HCT116 (cell line): ENCODE measurements at regions not wholly inside any gene's neighbourhood (a gene's known extent, or its start where the extent isn't known, plus 50 kb on each side); places are given as distances from the start of the nearest gene placed in this dataset.

ENCODE experiments used
- ATAC-seq: fragments of 200-7000 bp; cut with Tn5 transposase; 2 replicates; pipeline ENCODE4 v1.9.1; 2020; ENCODE audit warnings: mild to moderate bottlenecking, moderate library complexity
- BruUV-seq: library from RNA; stranded (reverse); fragments of 400-500 nt; replicated peaks from 2 replicates; lab custom pipeline; 2021; lab: Mats Ljungman, UMichigan
- CTCF ChIA-PET: fragments of 300-600 bp; sonication (Branson Sonifier 250); formaldehyde crosslinking; loops from one replicate; lab custom pipeline; 2021; ENCODE audit warnings: antibody characterized with exemption; lab: Charles Lee
- POLR2A ChIA-PET: fragments of 300-600, 350-600 bp; sonication (Branson Sonifier 250); formaldehyde crosslinking; loops from one replicate; lab custom pipeline; 2021; ENCODE audit warnings: antibody characterized with exemption; lab: Charles Lee
- RAD21 ChIA-PET, 2 experiments: fragments of 300-600 bp; sonication (Branson Sonifier 250); formaldehyde crosslinking; loops; one replicate each; lab custom pipeline; 2023; ENCODE audit warnings: low total read pairs in 2 of 2; ENCODE audit not compliant: uncharacterized antibody in 2 of 2, unreplicated experiment in 2 of 2, low non-redundant PET in 1 of 2; lab: Charles Lee
- DNase-seq: peaks from one replicate; pipeline ENCODE4 v3.0.0-alpha.2; 2010; ENCODE audit warnings: low read depth, low spot score
- H2AFZ ChIP-seq: fragments of 200-600 bp; shearing (Covaris generic), sonication (generic); 2 replicates; pipeline ENCODE4 v1.6.1; 2017; ENCODE audit warnings: low read depth, mixed run types, mixed read lengths, antibody characterized with exemption, low read length; ENCODE audit not compliant: poor library complexity, severe bottlenecking
- H3K27ac ChIP-seq: 2 replicates; pipeline ENCODE4 v1.5.1; 2012; ENCODE audit warnings: low read depth, low read length
- H3K27me3 ChIP-seq: fragments of 200-600 bp; sonication (generic); 2 replicates; pipeline ENCODE4 v1.6.1; 2016; ENCODE audit warnings: mixed run types, low read length, mixed read lengths; ENCODE audit not compliant: insufficient read depth
- H3K36me3 ChIP-seq, 2 experiments: fragments of 200-500 bp in 1 of 2; fragments of 200-600 bp in 1 of 2; sonication (Bioruptor generic) in 1 of 2; sonication (generic) in 1 of 2; 2 replicates each; pipeline versions ENCODE4 v1.5.1 to v1.6.1; 2014 to 2016; ENCODE audit warnings: low read length in 2 of 2, inconsistent platforms in 1 of 2, mixed read lengths in 1 of 2, mixed run types in 1 of 2; ENCODE audit not compliant: insufficient read depth in 2 of 2, control insufficient read depth in 1 of 2
- H3K4me1 ChIP-seq, 2 experiments: fragments of 200-600 bp in 1 of 2; sonication (generic) in 1 of 2; 2 replicates each; pipeline versions ENCODE4 v1.5.1 to v1.6.1; 2012 to 2017; ENCODE audit warnings: low read length in 2 of 2, inconsistent platforms in 1 of 2, mild to moderate bottlenecking in 1 of 2, mixed read lengths in 1 of 2, mixed run types in 1 of 2, moderate library complexity in 1 of 2; ENCODE audit not compliant: insufficient read depth in 2 of 2, control insufficient read depth in 1 of 2
- H3K4me2 ChIP-seq: fragments of 200-600 bp; sonication (generic); 2 replicates; pipeline ENCODE4 v1.6.1; 2017; ENCODE audit warnings: mixed run types, low read length, mixed read lengths
- H3K4me3 ChIP-seq, 2 experiments: fragments of 200-600 bp in 1 of 2; sonication (generic) in 1 of 2; replicated peaks in 1 of 2; 2 replicates each; pipeline ENCODE4 v1.5.1; 2011 to 2016; ENCODE audit warnings: low read length in 2 of 2, control low read depth in 1 of 2, low read depth in 1 of 2, mild to moderate bottlenecking in 1 of 2, mixed read lengths in 1 of 2, mixed run types in 1 of 2
- H3K79me2 ChIP-seq: fragments of 200-600 bp; sonication (generic); 2 replicates; pipeline ENCODE4 v1.6.1; 2017; ENCODE audit warnings: mild to moderate bottlenecking, mixed run types, low read length, moderate library complexity, mixed read lengths; ENCODE audit not compliant: insufficient read depth
- H3K9ac ChIP-seq: fragments of 200-600 bp; sonication (generic); 2 replicates; pipeline ENCODE4 v1.6.1; 2016; ENCODE audit warnings: low read length, mixed read lengths
- H3K9me2 ChIP-seq: fragments of 200-600 bp; sonication (generic), shearing (Covaris generic); 2 replicates; pipeline ENCODE4 v1.6.1; 2017; ENCODE audit warnings: mixed run types, mild to moderate bottlenecking, moderate library complexity; ENCODE audit not compliant: insufficient read depth
- H3K9me3 ChIP-seq, 2 experiments: fragments of 200-500 bp in 1 of 2; fragments of 200-600 bp in 1 of 2; sonication (Bioruptor generic) in 1 of 2; sonication (generic) in 1 of 2; 2 replicates each; pipeline ENCODE4 v1.6.1; 2014 to 2017; ENCODE audit warnings: low read length in 2 of 2, mixed read lengths in 2 of 2, inconsistent platforms in 1 of 2, low read depth in 1 of 2, mild to moderate bottlenecking in 1 of 2, mixed run types in 1 of 2, moderate library complexity in 1 of 2; ENCODE audit not compliant: control insufficient read depth in 1 of 2, insufficient read depth in 1 of 2
- H4K20me1 ChIP-seq: fragments of 200-600 bp; sonication (generic), shearing (Covaris generic); 2 replicates; pipeline ENCODE4 v1.6.1; 2017; ENCODE audit warnings: mixed run types, mild to moderate bottlenecking, moderate library complexity; ENCODE audit not compliant: insufficient read depth
- CBX3 ChIP-seq: IDR thresholded peaks from 2 replicates; pipeline ENCODE4 v1.6.1; 2012; ENCODE audit warnings: low read depth
- ELF1 ChIP-seq: IDR thresholded peaks from 2 replicates; pipeline ENCODE4 v1.6.1; 2012; ENCODE audit warnings: low read depth, borderline replicate concordance
- EZH2 ChIP-seq: fragments of 200-600 bp; sonication (generic); IDR thresholded peaks from 2 replicates; pipeline ENCODE4 v1.6.1; 2017; ENCODE audit warnings: antibody characterized with exemption, mixed run types
- FOSL1 ChIP-seq: IDR thresholded peaks from 2 replicates; pipeline ENCODE4 v1.6.1; 2012; ENCODE audit warnings: low read depth
- JUND ChIP-seq: IDR thresholded peaks from 2 replicates; pipeline ENCODE4 v1.6.1; 2012
- MAX ChIP-seq: IDR thresholded peaks from 2 replicates; pipeline ENCODE4 v1.6.1; 2012
- POLR2A ChIP-seq: IDR thresholded peaks from 2 replicates; pipeline ENCODE4 v1.7.0; 2011; ENCODE audit warnings: borderline replicate concordance; ENCODE audit not compliant: insufficient read depth, insufficient read length; ENCODE audit errors: extremely low read depth
- POLR2AphosphoS5 ChIP-seq: IDR thresholded peaks from 2 replicates; pipeline ENCODE4 v1.6.1; 2011; ENCODE audit warnings: mild to moderate bottlenecking, low read depth, low read length, moderate library complexity
- RAD21 ChIP-seq: IDR thresholded peaks from 2 replicates; pipeline ENCODE4 v1.6.1; 2012; ENCODE audit warnings: low read depth, mild to moderate bottlenecking
- SIN3A ChIP-seq: IDR thresholded peaks from 2 replicates; pipeline ENCODE4 v1.6.1; 2012; ENCODE audit warnings: low read depth
- SRF ChIP-seq: IDR thresholded peaks from 2 replicates; pipeline ENCODE4 v1.6.1; 2012; ENCODE audit warnings: low read depth
- TCF7L2 ChIP-seq: IDR thresholded peaks from 2 replicates; pipeline ENCODE4 v1.7.0; 2011; ENCODE audit warnings: borderline replicate concordance, inconsistent platforms; ENCODE audit not compliant: insufficient read depth, insufficient read length; ENCODE audit errors: extremely low read depth
- YY1 ChIP-seq: IDR thresholded peaks from 2 replicates; pipeline ENCODE4 v1.6.1; 2011; ENCODE audit warnings: low read length, low read depth, moderate library complexity, mild to moderate bottlenecking; ENCODE audit not compliant: insufficient replicate concordance; ENCODE audit errors: extremely low read depth
- ZBTB33 ChIP-seq: IDR thresholded peaks from 2 replicates; pipeline ENCODE4 v1.6.1; 2011; ENCODE audit warnings: mild to moderate bottlenecking, low read length, moderate library complexity; ENCODE audit not compliant: insufficient replicate concordance; ENCODE audit errors: extremely low read depth
- ZFX ChIP-seq: fragments of 450-650 bp; IDR thresholded peaks from 2 replicates; pipeline ENCODE4 v1.6.1; 2017
- ZNF274 ChIP-seq: fragments of 200-500 bp; sonication (Bioruptor generic); IDR thresholded peaks from 2 replicates; pipeline ENCODE4 v1.6.1; 2014; ENCODE audit warnings: mild to moderate bottlenecking, low read depth, low read length, inconsistent platforms
- intact Hi-C: fragments of 100-400 bp; cut with micrococcal nuclease; formaldehyde crosslinking; loops from 2 replicates; pipeline ENCODE4 v1.10.0; 2022

GRCh38 chr1:2970311-2971071 is 50.8 kb upstream of the ACTRT2 start:
- no peaks in the 10 kb centered on the region for H3K4me1 ChIP-seq
- no TSS peak for BruUV-seq
- POLR2A ChIA-PET, result no interaction called here
- no peak for TF ChIP-seq ELF1
- TF ChIP-seq SIN3A, result no peak
- TF ChIP-seq JUND, result no peak
- no peak for TF ChIP-seq POLR2AphosphoS5
- TF ChIP-seq CBX3, result no peak
- TF ChIP-seq POLR2A, result no peak
- TF ChIP-seq EZH2, result no peak
- no peak for TF ChIP-seq SRF
- TF ChIP-seq RAD21, result no peak
- no peak for TF ChIP-seq ZBTB33
- no peak for TF ChIP-seq ZNF274
- TF ChIP-seq FOSL1, result no peak
- no peak for TF ChIP-seq ZFX
- no peak for TF ChIP-seq YY1
- no peak for TF ChIP-seq MAX
- TF ChIP-seq TCF7L2, result no peak
- TF ChIP-seq, all 23 proteins: peak for 0
- no peaks in the 10 kb centered on the region for H3K27me3 ChIP-seq
- H4K20me1 ChIP-seq, result no peaks in the 10 kb centered on the region
- ChIA-PET RAD21 (no interaction called here), CTCF (no interaction called here)
- ATAC-seq (no peak), DNase-seq (no peak)
- no peaks in the 10 kb centered on the region for H3K36me3 ChIP-seq
- intact Hi-C loops, result no loop called here
- no peak overlapping the region for H3K4me3 ChIP-seq
- H3K79me2 ChIP-seq, result no peaks in the 10 kb centered on the region
- no peak overlapping the region for H3K9ac ChIP-seq
- H3K4me2 ChIP-seq, result no peak overlapping the region
- H3K9me3 ChIP-seq, result no peaks in the 10 kb centered on the region
- no peak overlapping the region for H3K27ac ChIP-seq
- no peaks in the 10 kb centered on the region for H3K9me2 ChIP-seq
- H2AFZ ChIP-seq, result no peak overlapping the region
